Stimulated activated CD4-positive, alpha-beta T cell treated with anti-CD3 and anti-CD28 coated beads, TNF-alpha, amount 100 ng/mL, for 24 hours (primary cell): ENCODE measurements at regions not wholly inside any gene's neighbourhood (a gene's known extent, or its start where the extent isn't known, plus 50 kb on each side); places are given as distances from the start of the nearest gene placed in this dataset.

ENCODE experiments used
- DNase-seq, 3 experiments: peaks; one replicate each; pipeline ENCODE4 v3.0.0-alpha.2; 2020; ENCODE audit warnings: low read depth in 3 of 3

GRCh38 chr2:57569396-57569795 is 477.2 kb upstream of the VRK2 start:
- no peak for DNase-seq

DNA sequence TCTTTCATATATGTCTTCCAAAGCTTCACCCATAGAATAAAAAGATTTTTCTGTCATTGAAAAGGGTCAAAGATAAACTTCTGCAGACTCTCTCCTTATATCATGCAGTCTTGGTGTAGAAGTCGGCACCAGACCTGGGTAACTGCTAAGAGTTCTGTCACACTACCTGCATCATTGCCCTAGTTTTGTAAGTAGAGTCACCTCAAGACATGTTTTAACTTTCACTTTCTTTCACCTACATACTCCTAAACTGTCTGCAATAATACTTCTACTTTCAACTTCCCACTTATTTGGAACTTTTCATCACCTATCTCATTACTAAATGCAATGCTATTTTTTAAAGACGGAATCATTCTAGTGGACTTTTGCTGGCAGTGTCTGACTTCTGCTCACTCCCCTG is 475.6 kb upstream of the VRK2 start:
- DNase-seq: no peak

DNA sequence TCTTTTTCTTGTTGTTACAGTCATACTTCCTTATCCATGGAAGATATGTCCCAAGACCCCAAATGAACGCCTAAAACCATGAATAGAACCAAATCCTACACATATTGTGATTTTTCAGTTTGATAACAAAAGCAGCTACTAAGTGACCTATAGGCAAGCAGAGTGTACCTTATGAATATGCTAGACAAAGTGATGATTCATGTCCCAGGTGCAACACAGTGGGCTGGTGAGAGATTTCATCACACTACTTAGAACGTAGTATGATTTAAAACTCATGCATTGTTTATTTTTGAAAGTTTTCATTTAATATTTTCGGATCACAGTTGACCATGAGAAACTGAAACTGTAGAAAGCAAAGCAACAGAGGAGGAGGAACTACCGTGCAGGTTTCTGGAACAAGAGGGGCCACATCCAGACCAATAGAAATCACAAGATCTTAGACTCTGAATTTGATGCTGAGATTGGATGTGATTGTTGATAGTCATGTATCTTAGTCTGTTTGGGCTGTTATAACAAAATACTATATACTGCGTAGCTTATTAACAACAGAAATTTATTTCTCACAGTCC is 470.8 kb upstream of the VRK2 start:
- DNase-seq: no peak

GRCh38 chr2:57576983-57577382 is 469.6 kb upstream of the VRK2 start:
- no peak for DNase-seq

DNA sequence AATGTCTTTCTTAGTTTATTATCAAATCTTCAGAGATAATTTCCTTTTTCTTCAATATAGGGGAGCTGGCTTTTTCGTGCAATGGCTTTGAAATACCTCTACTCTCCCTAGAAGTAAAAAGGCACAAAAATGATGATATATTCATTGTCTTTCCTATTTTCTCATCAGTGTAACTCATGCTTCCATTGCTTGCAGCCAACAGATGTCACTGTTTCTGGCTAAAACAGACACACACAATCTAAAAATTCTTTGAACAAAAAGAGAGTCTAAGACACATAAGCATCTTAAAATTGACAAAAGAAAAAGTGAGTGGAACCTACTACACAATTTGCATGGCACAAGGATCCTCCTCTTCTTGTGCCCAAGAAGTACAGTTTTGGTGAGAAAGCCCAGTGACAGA is 448.7 kb upstream of the VRK2 start:
- no peak for DNase-seq

DNA sequence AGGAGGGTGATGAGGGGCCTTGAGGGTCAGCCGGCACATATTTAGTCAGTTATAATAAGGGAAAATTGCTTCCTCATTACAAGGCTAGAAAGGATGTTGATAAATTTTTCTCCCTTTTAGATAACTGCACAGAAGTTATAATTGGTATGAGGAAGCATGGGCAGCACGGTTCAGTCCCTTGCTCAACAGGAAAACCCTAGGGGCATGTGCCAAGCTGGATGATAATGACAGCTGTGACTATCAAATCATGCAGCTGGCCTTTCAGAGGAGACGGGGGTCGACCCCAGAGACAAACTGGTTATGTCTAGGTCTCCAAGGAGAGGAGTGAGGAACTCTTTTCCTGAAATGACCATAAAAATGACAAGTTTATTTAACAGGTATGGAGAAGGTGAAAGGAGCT is 448.1 kb upstream of the VRK2 start:
- DNase-seq: no peak

GRCh38 chr2:57602733-57603132 is 443.9 kb upstream of the VRK2 start:
- DNase-seq: no peak

- DNase-seq: no peak
These were observed 431.6 kb upstream of the VRK2 start for GRCh38 chr2:57614988-57615387.

DNA sequence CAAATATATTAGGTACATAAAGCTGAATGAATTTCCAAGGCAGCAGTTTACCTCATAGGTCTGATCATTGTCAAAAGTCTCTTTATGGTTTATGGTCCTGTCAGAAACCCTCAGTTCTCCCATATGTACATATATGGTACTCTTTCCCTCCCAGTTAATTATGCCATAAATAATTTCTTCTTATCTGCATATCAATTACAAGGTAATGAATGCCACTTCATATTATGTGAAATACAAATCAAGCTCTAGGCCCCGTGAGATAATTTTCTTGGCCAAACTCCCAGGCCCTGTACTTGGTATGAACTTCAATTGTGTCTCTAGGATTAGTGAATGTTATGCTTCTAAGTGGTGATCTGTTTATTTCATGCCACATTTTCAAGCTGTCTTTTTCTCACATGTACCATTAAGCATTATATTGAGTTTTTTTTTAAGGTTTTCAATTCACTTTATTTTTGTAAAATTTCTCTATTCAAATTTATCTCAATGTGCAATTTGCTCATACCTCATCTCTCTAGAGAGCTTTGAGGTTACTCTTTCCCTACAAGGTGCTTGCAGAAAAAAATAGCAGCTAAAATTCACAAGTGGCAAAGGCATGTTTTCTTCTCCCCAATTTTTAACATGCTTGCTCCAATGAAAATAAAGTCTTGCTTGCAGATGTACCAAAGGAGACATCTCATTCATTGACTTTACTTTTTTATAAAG is 430.6 kb upstream of the VRK2 start:
- no peak for DNase-seq

DNA sequence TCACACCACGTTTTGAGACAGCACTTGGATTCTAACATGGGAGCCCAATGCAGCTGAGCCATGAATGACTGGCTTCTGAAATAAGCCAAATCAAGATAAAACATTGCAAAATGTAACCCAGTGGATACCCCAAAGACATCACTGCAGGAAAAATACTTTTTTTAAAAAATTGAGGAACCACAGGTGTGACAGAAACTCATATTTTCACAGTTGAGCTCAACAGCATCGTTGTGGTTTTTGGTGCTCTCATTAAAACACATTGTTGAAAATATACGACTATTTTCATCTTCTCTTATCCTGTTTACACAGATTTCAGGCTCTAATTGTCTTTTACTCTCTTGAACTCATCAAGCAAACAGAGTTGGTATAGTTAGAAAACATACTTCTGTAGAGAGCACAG is 429.3 kb upstream of the VRK2 start:
- no peak for DNase-seq

- no peak for DNase-seq
These were observed 425.4 kb upstream of the VRK2 start for GRCh38 chr2:57621122-57621663.

GRCh38 chr2:57622009-57622408 is 424.6 kb upstream of the VRK2 start:
- no peak for DNase-seq

- DNase-seq: no peak
These were observed 390.4 kb upstream of the VRK2 start for GRCh38 chr2:57656198-57656597.

- no peak for DNase-seq
These were observed 377.0 kb upstream of the VRK2 start for GRCh38 chr2:57669570-57669969.

DNA sequence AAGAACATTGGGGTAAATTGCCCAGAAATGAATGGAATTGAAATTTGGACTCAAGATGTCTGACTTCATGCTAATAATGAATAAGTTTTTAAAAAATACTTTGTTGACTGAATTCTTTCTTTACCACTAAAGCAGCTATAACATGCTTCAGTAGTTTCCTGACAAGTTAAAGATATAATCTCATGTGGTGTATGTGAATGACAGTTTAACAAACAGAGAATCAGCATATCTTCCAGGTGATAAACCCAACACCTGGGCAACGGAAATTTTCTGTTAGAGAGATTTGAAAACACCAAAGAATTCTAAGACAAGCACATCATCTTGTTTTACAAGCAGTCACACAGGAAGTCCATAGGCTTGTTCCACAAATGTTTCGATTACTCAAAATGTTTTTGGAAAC is 372.6 kb upstream of the VRK2 start:
- DNase-seq: no peak

GRCh38 chr2:57674743-57675142 is 371.9 kb upstream of the VRK2 start:
- DNase-seq: no peak

- no peak for DNase-seq
These were observed 369.3 kb upstream of the VRK2 start for GRCh38 chr2:57677296-57677695.

GRCh38 chr2:57681650-57682049 is 365.0 kb upstream of the VRK2 start:
- DNase-seq: no peak

DNA sequence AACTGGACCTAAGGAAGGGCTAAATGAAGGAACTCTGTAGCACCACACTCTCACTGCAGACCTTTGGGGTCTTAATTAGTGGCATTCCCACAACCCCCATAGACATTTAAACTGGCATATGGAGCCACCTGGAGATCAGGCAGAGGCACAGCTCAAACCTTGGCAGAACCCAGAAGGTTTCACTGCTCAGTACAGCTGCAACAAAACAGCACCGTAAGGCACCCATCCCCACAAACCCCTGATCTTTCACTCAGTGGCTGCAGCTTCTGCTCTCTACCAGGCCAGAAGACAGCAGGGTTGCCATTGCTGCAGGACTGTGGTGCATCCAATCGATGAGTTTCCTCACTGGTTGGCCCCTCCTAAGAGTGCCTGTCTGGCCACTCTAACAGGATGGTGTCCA is 361.6 kb upstream of the VRK2 start:
- no peak for DNase-seq

DNA sequence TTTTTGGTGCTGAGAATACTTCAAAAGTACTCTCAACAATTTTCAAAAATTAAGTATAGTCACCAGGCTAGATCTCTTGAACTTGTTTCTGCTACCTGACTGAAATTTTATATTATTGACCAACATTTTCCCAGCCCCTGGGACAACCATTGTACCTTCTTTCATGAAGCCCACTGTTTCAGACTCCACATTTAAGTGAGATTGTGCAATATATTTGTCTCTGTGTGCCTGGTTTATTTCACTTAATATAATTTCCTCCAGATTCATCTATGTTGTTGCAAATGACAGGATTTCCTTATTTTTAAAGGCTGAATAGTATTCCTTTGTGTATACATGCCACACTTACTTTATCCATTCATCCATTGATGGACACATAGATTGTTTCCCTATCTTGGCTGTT is 354.2 kb upstream of the VRK2 start:
- DNase-seq: no peak

DNA sequence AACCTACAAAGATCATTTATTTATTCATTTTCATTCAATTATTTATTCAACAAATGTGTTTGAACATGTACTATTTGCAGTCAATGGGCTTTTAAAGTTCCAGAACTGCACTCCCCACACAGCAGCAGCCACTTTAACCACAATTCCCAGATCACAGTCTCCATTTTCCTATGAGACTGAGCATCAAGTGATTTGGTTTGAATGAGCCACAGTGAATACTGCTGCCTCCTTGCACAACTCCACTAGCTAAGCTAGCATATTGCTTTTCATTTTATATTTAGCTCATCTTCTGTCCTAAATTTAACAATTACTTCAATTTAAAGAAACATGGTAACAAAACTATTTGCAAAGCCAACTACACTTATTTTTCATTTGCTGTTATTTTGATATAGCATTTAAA is 353.4 kb upstream of the VRK2 start:
- DNase-seq: no peak

GRCh38 chr2:57693965-57694364 is 352.6 kb upstream of the VRK2 start:
- DNase-seq: no peak

DNA sequence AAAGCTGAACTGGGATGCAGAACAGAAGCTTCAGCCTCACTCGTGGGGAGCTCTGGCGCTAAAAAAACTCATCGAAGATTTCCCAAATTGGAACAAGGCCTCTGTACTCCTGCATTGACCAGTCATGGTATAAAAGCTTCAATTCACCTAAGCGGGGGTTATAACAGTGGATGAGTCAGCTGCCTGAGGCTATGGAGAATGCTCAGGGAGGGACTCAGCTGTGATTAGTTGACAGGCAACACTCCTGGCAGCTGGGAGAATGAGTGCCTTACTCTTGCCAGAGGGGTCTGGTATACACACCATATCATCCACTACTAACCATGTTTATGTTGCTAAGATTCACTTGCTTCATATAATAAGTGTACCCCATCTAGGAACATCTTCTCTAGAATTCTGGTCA is 350.6 kb upstream of the VRK2 start:
- DNase-seq: no peak

GRCh38 chr2:57698392-57698791 is 348.2 kb upstream of the VRK2 start:
- DNase-seq: no peak
